HL-60/S4 treated with phorbol 12-myristate 13-acetate at 8.2 ng/mL for 4 days and 3 days (cell line): ENCODE measurements at regions not wholly inside any gene's neighbourhood (a gene's known extent, or its start where the extent isn't known, plus 50 kb on each side); places are given as distances from the start of the nearest gene placed in this dataset.
"Not testable (repeated sequence)": the region's sequence is repeated elsewhere in the genome, so short reads cannot be mapped to it uniquely, and the experiment has no call there.

Source experiments
- in situ Hi-C: fragments of 300-500 bp; cut with MboI; formaldehyde crosslinking; loops from 2 replicates; pipeline ENCODE4 v1.15.0; 2022; ENCODE audit warnings: low sequenced_read_pairs

GRCh38 chr5:174925586-174925985 lies 201.2 kb downstream of the MSX2 start:
- in situ Hi-C loops = no loop called here

- in situ Hi-C loops = no loop called here
Measured at GRCh38 chr5:174922955-174923354, 198.6 kb downstream of the MSX2 start.

GRCh38 chr5:174920906-174921550 lies 196.6 kb downstream of the MSX2 start:
- in situ Hi-C loops = no loop called here

GRCh38 chr5:174919351-174919750 lies 195.0 kb downstream of the MSX2 start:
- in situ Hi-C loops = no loop called here

- in situ Hi-C loops = no loop called here
Measured at GRCh38 chr5:174918655-174919054, 194.3 kb downstream of the MSX2 start.

GRCh38 chr5:174917976-174918554 lies 193.7 kb downstream of the MSX2 start:
- in situ Hi-C loops = no loop called here

GRCh38 chr5:174917435-174917834 lies 193.1 kb downstream of the MSX2 start:
- in situ Hi-C loops = not testable (repeated sequence)

- in situ Hi-C loops = not testable (repeated sequence)
Measured at GRCh38 chr5:174916924-174917323, 192.5 kb downstream of the MSX2 start.

GRCh38 chr5:174916227-174916626 lies 191.8 kb downstream of the MSX2 start:
- in situ Hi-C loops = no loop called here

GRCh38 chr5:174911118-174911517 lies 186.7 kb downstream of the MSX2 start:
- in situ Hi-C loops = no loop called here

GRCh38 chr5:174910245-174910737 lies 185.9 kb downstream of the MSX2 start:
- in situ Hi-C loops = no loop called here

GRCh38 chr5:174903172-174903732 lies 178.9 kb downstream of the MSX2 start:
- in situ Hi-C loops = no loop called here

- in situ Hi-C loops = no loop called here
Measured at GRCh38 chr5:174901336-174901735, 177.0 kb downstream of the MSX2 start.

GRCh38 chr5:174900240-174900865 lies 176.0 kb downstream of the MSX2 start:
- in situ Hi-C loops = no loop called here

GRCh38 chr5:174897281-174897950 lies 173.0 kb downstream of the MSX2 start:
- in situ Hi-C loops = no loop called here

GRCh38 chr5:174895360-174895759 lies 171.0 kb downstream of the MSX2 start:
- in situ Hi-C loops = no loop called here

- in situ Hi-C loops = no loop called here
Measured at GRCh38 chr5:174892742-174893141, 168.4 kb downstream of the MSX2 start.

GRCh38 chr5:174880412-174881200 lies 156.2 kb downstream of the MSX2 start:
- in situ Hi-C loops = not testable (repeated sequence)

GRCh38 chr5:174877987-174878386 lies 153.6 kb downstream of the MSX2 start:
- in situ Hi-C loops = no loop called here

- in situ Hi-C loops = no loop called here
Measured at GRCh38 chr5:174872271-174872670, 147.9 kb downstream of the MSX2 start.

GRCh38 chr5:174852143-174852542 lies 127.8 kb downstream of the MSX2 start:
- in situ Hi-C loops = no loop called here
